WTC11 (cell line): ENCODE measurements at regions not wholly inside any gene's neighbourhood (a gene's known extent, or its start where the extent isn't known, plus 50 kb on each side); places are given as distances from the start of the nearest gene placed in this dataset.

Experiments
- CREM ChIP-seq: sonication (generic); formaldehyde crosslinking; IDR thresholded peaks from 2 replicates; pipeline ENCODE4 v1.8.1; 2022; ENCODE audit warnings: mild to moderate bottlenecking, missing genetic modification reagents, moderate library complexity
- FOXP1 ChIP-seq: sonication (generic); formaldehyde crosslinking; IDR thresholded peaks from 2 replicates; pipeline ENCODE4 v1.8.0; 2022; ENCODE audit warnings: missing genetic modification reagents, mild to moderate bottlenecking, moderate library complexity, borderline replicate concordance
- NFYB ChIP-seq: sonication (generic); formaldehyde crosslinking; conservative IDR thresholded peaks from 2 replicates; pipeline ENCODE4 v1.8.0; 2022; ENCODE audit warnings: low read depth, missing genetic modification reagents
- NR3C1 ChIP-seq: sonication (generic); formaldehyde crosslinking; conservative IDR thresholded peaks from 2 replicates; pipeline ENCODE4 v1.8.1; 2023; ENCODE audit warnings: low read depth, mild to moderate bottlenecking, missing genetic modification reagents
- PRDM15 ChIP-seq: sonication (generic); formaldehyde crosslinking; IDR thresholded peaks from 2 replicates; pipeline ENCODE4 v1.8.0; 2022; ENCODE audit warnings: missing genetic modification reagents
- SP1 ChIP-seq: sonication (generic); formaldehyde crosslinking; conservative IDR thresholded peaks from 2 replicates; pipeline ENCODE4 v1.8.1; 2022; ENCODE audit warnings: missing genetic modification reagents
- STAT6 ChIP-seq: sonication (generic); formaldehyde crosslinking; conservative IDR thresholded peaks from 2 replicates; pipeline ENCODE4 v1.8.1; 2023; ENCODE audit warnings: mild to moderate bottlenecking, low read depth, missing genetic modification reagents, moderate library complexity
- TCF7 ChIP-seq: sonication (generic); formaldehyde crosslinking; IDR thresholded peaks from 2 replicates; pipeline ENCODE4 v1.8.0; 2022; ENCODE audit warnings: mild to moderate bottlenecking, low read depth, missing genetic modification reagents, moderate library complexity
- TF ChIP-seq, protein P1 (sequence below): fragments of 200-600 bp; IDR thresholded peaks from 2 replicates; pipeline ENCODE4 v1.8.0; 2022; ENCODE audit warnings: antibody characterized with exemption

GRCh38 chr13:108470921-108471320, 158.5 kb upstream of the MYO16 start:
- no peak for TF ChIP-seq PRDM15
- TF ChIP-seq, protein P1, sequence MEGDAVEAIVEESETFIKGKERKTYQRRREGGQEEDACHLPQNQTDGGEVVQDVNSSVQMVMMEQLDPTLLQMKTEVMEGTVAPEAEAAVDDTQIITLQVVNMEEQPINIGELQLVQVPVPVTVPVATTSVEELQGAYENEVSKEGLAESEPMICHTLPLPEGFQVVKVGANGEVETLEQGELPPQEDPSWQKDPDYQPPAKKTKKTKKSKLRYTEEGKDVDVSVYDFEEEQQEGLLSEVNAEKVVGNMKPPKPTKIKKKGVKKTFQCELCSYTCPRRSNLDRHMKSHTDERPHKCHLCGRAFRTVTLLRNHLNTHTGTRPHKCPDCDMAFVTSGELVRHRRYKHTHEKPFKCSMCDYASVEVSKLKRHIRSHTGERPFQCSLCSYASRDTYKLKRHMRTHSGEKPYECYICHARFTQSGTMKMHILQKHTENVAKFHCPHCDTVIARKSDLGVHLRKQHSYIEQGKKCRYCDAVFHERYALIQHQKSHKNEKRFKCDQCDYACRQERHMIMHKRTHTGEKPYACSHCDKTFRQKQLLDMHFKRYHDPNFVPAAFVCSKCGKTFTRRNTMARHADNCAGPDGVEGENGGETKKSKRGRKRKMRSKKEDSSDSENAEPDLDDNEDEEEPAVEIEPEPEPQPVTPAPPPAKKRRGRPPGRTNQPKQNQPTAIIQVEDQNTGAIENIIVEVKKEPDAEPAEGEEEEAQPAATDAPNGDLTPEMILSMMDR: no peak
- no peak for TF ChIP-seq TCF7 (CRISPR knock-in tag)
- TF ChIP-seq NFYB: no peak
- no peak for TF ChIP-seq SP1 (CRISPR knock-in tag)
- no peak for TF ChIP-seq CREM
- no peak for TF ChIP-seq NR3C1 (CRISPR knock-in tag)
- no peak for TF ChIP-seq FOXP1 (CRISPR knock-in tag)
- TF ChIP-seq STAT6 (CRISPR knock-in tag): no peak
